ENCODE measurements at regions not wholly inside any gene's neighbourhood (a gene's known extent, or its start where the extent isn't known, plus 50 kb on each side); places are given as distances from the start of the nearest gene placed in this dataset.
A peak's percentile ranks its signal among the peaks of the same experiment; 100 is the strongest.

GRCh38 chr11:26830218-26830617 lies 108.4 kb upstream of the SLC5A12 start:
- no peak for DNase-seq
- H3K36me3 ChIP-seq: peaks cover 2% of the 10 kb centered on the region; the same call in 1 of the 2 replicates
- H3K9me3 ChIP-seq: peaks cover 2% of the 10 kb centered on the region; the same call in 1 of the 2 replicates

GRCh38 chr11:26830757-26831156 lies 108.9 kb upstream of the SLC5A12 start:
- Histone ChIP-seq H3K4me3 (no peak overlapping the region), H3K36me3 (peaks cover 2% of the 10 kb centered on the region), H3K27me3 (no peaks in the 10 kb centered on the region), H3K9me3 (peaks cover 2% of the 10 kb centered on the region; the same call in 1 of the 2 replicates)
- DNase-seq: no peak

More at GRCh38 chr11:26830218-26830617, 108.4 kb upstream of the SLC5A12 start:
- Histone ChIP-seq H3K4me3 (no peak overlapping the region), H3K27me3 (no peaks in the 10 kb centered on the region)

- H3K9me3 ChIP-seq: peaks cover 2% of the 10 kb centered on the region; the same call in 1 of the 2 replicates
- H3K4me3 ChIP-seq: no peak overlapping the region
- DNase-seq: no peak
- H3K27me3 ChIP-seq: no peaks in the 10 kb centered on the region
- peaks cover 9% of the 10 kb centered on the region; the same call in 1 of the 2 replicates for H3K36me3 ChIP-seq
These were observed 112.7 kb upstream of the SLC5A12 start for GRCh38 chr11:26834601-26835000.

GRCh38 chr11:26835611-26836010 lies 113.8 kb upstream of the SLC5A12 start:
- peaks cover 9% of the 10 kb centered on the region; the same call in 1 of the 2 replicates for H3K36me3 ChIP-seq
- peaks cover 2% of the 10 kb centered on the region; the same call in 1 of the 2 replicates for H3K9me3 ChIP-seq
- H3K4me3 ChIP-seq: no peak overlapping the region
- DNase-seq: no peak
- no peaks in the 10 kb centered on the region for H3K27me3 ChIP-seq

- no peak for DNase-seq
- H3K9me3 ChIP-seq: peaks cover 2% of the 10 kb centered on the region; the same call in 1 of the 2 replicates
- H3K27me3 ChIP-seq: no peaks in the 10 kb centered on the region
- H3K4me3 ChIP-seq: no peak overlapping the region
- H3K36me3 ChIP-seq: peaks cover 9% of the 10 kb centered on the region; the same call in 1 of the 2 replicates
These were observed 115.3 kb upstream of the SLC5A12 start for GRCh38 chr11:26837154-26837553.

GRCh38 chr11:26839911-26840698 lies 118.2 kb upstream of the SLC5A12 start:
- H3K9me3 ChIP-seq: peaks cover 2% of the 10 kb centered on the region; the same call in 1 of the 2 replicates
- H3K27me3 ChIP-seq: no peaks in the 10 kb centered on the region
- H3K4me3 ChIP-seq: no peak overlapping the region
- H3K36me3 ChIP-seq: peaks cover 11% of the 10 kb centered on the region
- no peak for DNase-seq

- Histone ChIP-seq H3K27me3 (no peaks in the 10 kb centered on the region), H3K4me3 (no peak overlapping the region), H3K9me3 (peaks cover 2% of the 10 kb centered on the region; the same call in 1 of the 2 replicates), H3K36me3 (peaks cover 9% of the 10 kb centered on the region)
- peak; percentile 57 for DNase-seq
These were observed 120.1 kb upstream of the SLC5A12 start for GRCh38 chr11:26841818-26842473.

GRCh38 chr11:26842478-26843282 lies 120.8 kb upstream of the SLC5A12 start:
- H3K36me3 ChIP-seq: peaks cover 9% of the 10 kb centered on the region
- no peak for DNase-seq
- H3K27me3 ChIP-seq: no peaks in the 10 kb centered on the region
- no peak overlapping the region for H3K4me3 ChIP-seq
- peaks cover 2% of the 10 kb centered on the region; the same call in 1 of the 2 replicates for H3K9me3 ChIP-seq

GRCh38 chr11:26843539-26843938 lies 121.7 kb upstream of the SLC5A12 start:
- no peak for DNase-seq
- H3K27me3 ChIP-seq: no peaks in the 10 kb centered on the region
- H3K4me3 ChIP-seq: no peak overlapping the region
- H3K36me3 ChIP-seq: peaks cover 4% of the 10 kb centered on the region
- peaks cover 2% of the 10 kb centered on the region; the same call in 1 of the 2 replicates for H3K9me3 ChIP-seq

- H3K36me3 ChIP-seq: peaks cover 2% of the 10 kb centered on the region; the same call in 1 of the 2 replicates
- peak; percentile 46 for DNase-seq
- H3K4me3 ChIP-seq: no peak overlapping the region
- H3K27me3 ChIP-seq: no peaks in the 10 kb centered on the region
- H3K9me3 ChIP-seq: no peaks in the 10 kb centered on the region
These were observed 123.1 kb upstream of the SLC5A12 start for GRCh38 chr11:26844963-26845362.

GRCh38 chr11:26846227-26846626 lies 124.4 kb upstream of the SLC5A12 start:
- no peak overlapping the region for H3K4me3 ChIP-seq
- no peaks in the 10 kb centered on the region for H3K9me3 ChIP-seq
- DNase-seq: no peak
- H3K27me3 ChIP-seq: no peaks in the 10 kb centered on the region
- peaks cover 2% of the 10 kb centered on the region; the same call in 1 of the 2 replicates for H3K36me3 ChIP-seq

- no peak for DNase-seq
- Histone ChIP-seq H3K27me3 (no peaks in the 10 kb centered on the region), H3K36me3 (peaks cover 2% of the 10 kb centered on the region; the same call in 1 of the 2 replicates), H3K9me3 (no peaks in the 10 kb centered on the region), H3K4me3 (no peak overlapping the region)
These were observed 125.6 kb upstream of the SLC5A12 start for GRCh38 chr11:26847459-26847858.

- no peaks in the 10 kb centered on the region for H3K27me3 ChIP-seq
- H3K4me3 ChIP-seq: no peak overlapping the region
These were observed 126.1 kb upstream of the SLC5A12 start for GRCh38 chr11:26847977-26848376.

GRCh38 chr11:26849036-26849435 lies 127.2 kb upstream of the SLC5A12 start:
- H3K27me3 ChIP-seq: no peaks in the 10 kb centered on the region
- H3K36me3 ChIP-seq: peaks cover 2% of the 10 kb centered on the region; the same call in 1 of the 2 replicates
- H3K9me3 ChIP-seq: no peaks in the 10 kb centered on the region
- DNase-seq: no peak
- H3K4me3 ChIP-seq: no peak overlapping the region

More at GRCh38 chr11:26847977-26848376, 126.1 kb upstream of the SLC5A12 start:
- DNase-seq: no peak
- H3K36me3 ChIP-seq: peaks cover 2% of the 10 kb centered on the region; the same call in 1 of the 2 replicates
- no peaks in the 10 kb centered on the region for H3K9me3 ChIP-seq

GRCh38 chr11:26851291-26851690 lies 129.4 kb upstream of the SLC5A12 start:
- Histone ChIP-seq H3K4me3 (no peak overlapping the region), H3K36me3 (no peaks in the 10 kb centered on the region), H3K27me3 (no peaks in the 10 kb centered on the region), H3K9me3 (no peaks in the 10 kb centered on the region)
- no peak for DNase-seq

- no peak for DNase-seq
- Histone ChIP-seq H3K27me3 (no peaks in the 10 kb centered on the region), H3K9me3 (no peaks in the 10 kb centered on the region), H3K4me3 (no peak overlapping the region), H3K36me3 (no peaks in the 10 kb centered on the region)
These were observed 129.8 kb upstream of the SLC5A12 start for GRCh38 chr11:26851696-26852095.

Data from MG63 (cell line).